Lower leg skin (tissue), 3 donors: ENCODE measurements at regions not wholly inside any gene's neighbourhood (a gene's known extent, or its start where the extent isn't known, plus 50 kb on each side); places are given as distances from the start of the nearest gene placed in this dataset.

Source experiments
- CTCF ChIP-seq, 3 donors: fragments of 450-650 bp; IDR thresholded peaks; one replicate each; pipeline ENCODE4 v1.5.1; 2016; ENCODE audit warnings: antibody characterized with exemption in 3 of 3, mild to moderate bottlenecking in 3 of 3, moderate library complexity in 2 of 3
- POLR2A ChIP-seq, 2 donors: fragments of 450-650 bp; IDR thresholded peaks; one replicate each; pipeline ENCODE4 v1.6.1; 2016 to 2017; ENCODE audit warnings: antibody characterized with exemption in 2 of 2, mild to moderate bottlenecking in 1 of 2, moderate library complexity in 1 of 2

- TF ChIP-seq CTCF (IDR thresholded peaks at IDR 0.05) (no peak), POLR2A (IDR thresholded peaks at IDR 0.05) (no peak)
These were observed 677.7 kb downstream of the DOK5 start for GRCh38 chr20:55153001-55153645.
